ENCODE measurements at regions not wholly inside any gene's neighbourhood (a gene's known extent, or its start where the extent isn't known, plus 50 kb on each side); places are given as distances from the start of the nearest gene placed in this dataset.

DNA sequence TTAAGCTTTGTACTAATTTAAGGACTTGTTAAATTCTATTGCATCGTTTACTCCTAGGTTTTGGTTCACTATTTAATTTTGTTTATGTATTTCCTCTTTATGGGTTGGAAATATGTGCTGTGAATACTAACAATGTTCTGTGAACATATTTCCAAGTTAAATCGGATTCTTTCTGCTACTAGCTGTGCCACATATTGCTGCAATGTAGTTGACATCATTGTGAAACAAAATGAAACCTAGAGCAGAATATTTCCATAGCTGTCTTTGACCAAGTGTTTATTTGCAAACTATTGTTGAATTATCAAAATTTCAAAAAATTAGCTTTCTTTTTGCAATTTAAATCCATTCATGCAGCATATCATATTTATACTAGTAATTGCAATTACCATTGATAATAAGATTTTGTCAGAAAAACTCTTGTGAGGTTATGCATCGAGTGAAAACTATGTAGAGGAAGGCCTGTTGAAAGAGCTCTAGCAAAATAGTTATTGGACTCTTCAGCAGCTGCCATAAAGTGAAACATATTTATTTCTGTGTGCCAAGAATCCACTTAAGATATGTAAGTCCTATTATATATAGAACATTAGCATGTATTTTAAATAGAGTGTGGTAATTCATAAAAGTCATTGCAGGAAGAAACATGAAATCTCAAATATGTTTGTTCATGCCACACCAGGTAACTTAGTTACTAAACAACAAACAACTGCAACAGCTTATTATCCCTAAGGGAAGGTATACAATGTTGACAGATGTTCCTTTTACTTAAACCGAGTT, 575.1 kb downstream of the SLITRK6 start:
- DNase-seq (ENCODE audit: low read depth) = no peak
- no peak overlapping the region for H3K4me3 ChIP-seq (ENCODE audit: low read depth, low read length)
- TF ChIP-seq, protein P1, sequence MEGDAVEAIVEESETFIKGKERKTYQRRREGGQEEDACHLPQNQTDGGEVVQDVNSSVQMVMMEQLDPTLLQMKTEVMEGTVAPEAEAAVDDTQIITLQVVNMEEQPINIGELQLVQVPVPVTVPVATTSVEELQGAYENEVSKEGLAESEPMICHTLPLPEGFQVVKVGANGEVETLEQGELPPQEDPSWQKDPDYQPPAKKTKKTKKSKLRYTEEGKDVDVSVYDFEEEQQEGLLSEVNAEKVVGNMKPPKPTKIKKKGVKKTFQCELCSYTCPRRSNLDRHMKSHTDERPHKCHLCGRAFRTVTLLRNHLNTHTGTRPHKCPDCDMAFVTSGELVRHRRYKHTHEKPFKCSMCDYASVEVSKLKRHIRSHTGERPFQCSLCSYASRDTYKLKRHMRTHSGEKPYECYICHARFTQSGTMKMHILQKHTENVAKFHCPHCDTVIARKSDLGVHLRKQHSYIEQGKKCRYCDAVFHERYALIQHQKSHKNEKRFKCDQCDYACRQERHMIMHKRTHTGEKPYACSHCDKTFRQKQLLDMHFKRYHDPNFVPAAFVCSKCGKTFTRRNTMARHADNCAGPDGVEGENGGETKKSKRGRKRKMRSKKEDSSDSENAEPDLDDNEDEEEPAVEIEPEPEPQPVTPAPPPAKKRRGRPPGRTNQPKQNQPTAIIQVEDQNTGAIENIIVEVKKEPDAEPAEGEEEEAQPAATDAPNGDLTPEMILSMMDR (IDR thresholded peaks at IDR 0.05; ENCODE audit: low read depth, low read length, missing control alignments) = no peak

DNA sequence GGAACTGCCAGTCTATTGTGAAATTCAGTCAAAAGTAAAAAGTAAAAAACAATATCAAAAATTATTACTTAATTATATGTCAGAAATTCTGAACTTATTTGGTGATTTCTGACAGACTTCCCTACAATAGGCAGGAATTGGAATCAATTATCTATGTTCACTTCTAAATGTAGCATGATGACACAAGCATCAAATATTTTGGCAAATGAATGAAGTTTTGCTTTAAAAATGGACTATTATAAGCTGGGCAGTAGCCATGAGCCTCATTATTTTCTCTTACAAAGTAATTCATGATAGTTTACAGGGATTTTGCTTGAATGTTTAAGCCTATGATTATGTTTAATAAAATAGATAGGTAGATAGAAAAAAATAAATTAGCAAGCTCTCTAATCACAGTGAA, 582.6 kb downstream of the SLITRK6 start:
- no peak for DNase-seq (ENCODE audit: low read depth)
- TF ChIP-seq, protein P1 (IDR thresholded peaks at IDR 0.05; ENCODE audit: low read depth, low read length, missing control alignments) = no peak
- H3K4me3 ChIP-seq (ENCODE audit: low read depth, low read length) = no peak overlapping the region

DNA sequence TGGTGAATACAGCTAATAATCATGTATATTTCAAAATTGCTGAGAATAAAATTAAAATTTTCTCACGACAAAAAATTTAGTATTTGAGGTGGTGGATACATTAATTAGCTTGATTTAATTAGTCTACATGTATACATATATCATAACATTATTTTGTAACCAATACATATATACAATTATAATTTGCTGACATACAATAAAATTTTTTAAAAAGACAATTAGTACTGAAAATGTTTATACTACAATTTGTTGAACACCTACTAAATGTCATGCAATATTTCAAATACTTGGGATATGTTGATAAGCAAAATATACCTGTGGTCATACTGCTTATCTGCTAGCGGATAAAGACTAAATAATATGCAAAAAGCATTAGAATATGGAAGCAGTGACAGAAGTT, 586.5 kb downstream of the SLITRK6 start:
- TF ChIP-seq, protein P1 (IDR thresholded peaks at IDR 0.05; ENCODE audit: low read depth, low read length, missing control alignments) = no peak
- H3K4me3 ChIP-seq (ENCODE audit: low read depth, low read length) = no peak overlapping the region
- DNase-seq (ENCODE audit: low read depth) = no peak

DNA sequence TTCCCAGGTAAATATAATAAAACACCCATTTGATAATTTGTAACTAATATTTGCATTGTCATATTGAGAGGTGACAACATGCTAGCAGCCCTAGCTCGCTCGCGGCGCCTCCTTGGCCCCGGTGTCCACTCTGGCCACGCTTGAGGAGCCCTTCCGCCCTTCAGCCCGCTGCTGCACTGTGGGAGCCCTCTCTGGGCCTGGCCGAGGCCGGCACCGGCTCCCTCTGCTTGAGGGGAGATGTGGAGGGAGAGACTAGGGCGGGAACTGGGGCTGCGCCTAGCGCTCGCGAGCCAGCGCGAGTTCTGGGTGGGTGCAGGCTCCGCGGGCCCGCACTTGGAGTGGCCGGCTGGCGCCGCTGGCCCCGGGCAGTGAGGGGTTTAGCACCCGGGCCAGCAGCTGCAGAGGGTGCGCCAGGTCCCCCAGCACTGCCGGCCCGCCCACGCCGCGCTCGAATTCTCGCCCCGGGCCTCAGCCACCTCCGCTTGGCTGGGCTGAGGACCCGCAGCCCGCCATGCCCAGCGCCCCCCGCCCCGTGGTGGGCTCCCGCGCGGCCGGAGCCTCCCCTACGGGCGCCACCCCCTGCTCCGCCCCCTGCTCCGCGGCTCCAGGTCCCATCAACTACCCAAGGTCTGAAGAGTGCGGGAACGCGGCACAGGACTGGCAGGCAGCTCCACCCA, 594.4 kb downstream of the SLITRK6 start:
- no peak overlapping the region for H3K4me3 ChIP-seq (ENCODE audit: low read depth, low read length)
- no peak for DNase-seq (ENCODE audit: low read depth)
- TF ChIP-seq, protein P1 (IDR thresholded peaks at IDR 0.05; ENCODE audit: low read depth, low read length, missing control alignments) = no peak

DNA sequence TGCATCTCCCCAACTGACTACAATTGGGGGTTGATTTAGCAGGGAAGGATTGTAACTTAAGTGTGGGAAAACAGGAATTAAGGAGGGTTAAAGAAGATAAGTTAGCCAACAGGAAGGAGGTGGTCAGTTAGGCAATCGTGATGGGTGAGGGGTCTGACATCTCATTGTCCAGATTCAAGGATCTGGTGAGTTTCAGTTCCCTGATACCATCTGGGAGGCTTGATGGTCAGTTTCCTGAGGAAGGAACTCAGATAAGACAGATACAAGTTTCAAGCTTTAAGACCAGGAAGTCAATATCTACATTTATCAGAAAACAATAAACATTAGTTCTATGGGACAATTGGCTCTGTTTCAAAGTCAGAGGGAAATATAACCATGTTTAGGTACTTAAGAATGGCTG, 601.8 kb downstream of the SLITRK6 start:
- no peak overlapping the region for H3K4me3 ChIP-seq (ENCODE audit: low read depth, low read length)
- TF ChIP-seq, protein P1 (IDR thresholded peaks at IDR 0.05; ENCODE audit: low read depth, low read length, missing control alignments) = no peak
- no peak for DNase-seq (ENCODE audit: low read depth)

DNA sequence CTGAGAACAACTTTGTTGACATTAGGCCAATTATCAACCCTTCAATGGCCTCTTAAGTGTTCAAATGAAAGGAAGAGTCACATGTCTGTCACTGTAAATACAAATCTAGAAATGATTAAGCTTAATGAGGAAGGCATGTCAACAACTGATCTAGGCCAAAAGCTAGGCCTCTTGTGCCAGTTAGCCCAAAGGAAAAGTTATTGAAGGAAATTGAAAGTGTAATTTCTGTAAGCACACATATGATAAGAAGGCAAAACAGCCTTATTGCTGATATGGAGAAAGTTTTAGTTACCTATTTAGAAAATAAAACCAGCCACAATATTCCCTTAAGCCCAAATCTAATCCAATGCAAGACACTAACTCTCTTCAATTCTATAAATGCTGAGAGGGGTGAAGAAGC, 604.7 kb downstream of the SLITRK6 start:
- DNase-seq (ENCODE audit: low read depth) = no peak
- no peak overlapping the region for H3K4me3 ChIP-seq (ENCODE audit: low read depth, low read length)
- TF ChIP-seq, protein P1 (IDR thresholded peaks at IDR 0.05; ENCODE audit: low read depth, low read length, missing control alignments) = no peak

All from GM12864 (cell line).